ENCODE measurements at regions not wholly inside any gene's neighbourhood (a gene's known extent, or its start where the extent isn't known, plus 50 kb on each side); places are given as distances from the start of the nearest gene placed in this dataset.
A peak's percentile ranks its signal among the peaks of the same experiment; 100 is the strongest.

DNA sequence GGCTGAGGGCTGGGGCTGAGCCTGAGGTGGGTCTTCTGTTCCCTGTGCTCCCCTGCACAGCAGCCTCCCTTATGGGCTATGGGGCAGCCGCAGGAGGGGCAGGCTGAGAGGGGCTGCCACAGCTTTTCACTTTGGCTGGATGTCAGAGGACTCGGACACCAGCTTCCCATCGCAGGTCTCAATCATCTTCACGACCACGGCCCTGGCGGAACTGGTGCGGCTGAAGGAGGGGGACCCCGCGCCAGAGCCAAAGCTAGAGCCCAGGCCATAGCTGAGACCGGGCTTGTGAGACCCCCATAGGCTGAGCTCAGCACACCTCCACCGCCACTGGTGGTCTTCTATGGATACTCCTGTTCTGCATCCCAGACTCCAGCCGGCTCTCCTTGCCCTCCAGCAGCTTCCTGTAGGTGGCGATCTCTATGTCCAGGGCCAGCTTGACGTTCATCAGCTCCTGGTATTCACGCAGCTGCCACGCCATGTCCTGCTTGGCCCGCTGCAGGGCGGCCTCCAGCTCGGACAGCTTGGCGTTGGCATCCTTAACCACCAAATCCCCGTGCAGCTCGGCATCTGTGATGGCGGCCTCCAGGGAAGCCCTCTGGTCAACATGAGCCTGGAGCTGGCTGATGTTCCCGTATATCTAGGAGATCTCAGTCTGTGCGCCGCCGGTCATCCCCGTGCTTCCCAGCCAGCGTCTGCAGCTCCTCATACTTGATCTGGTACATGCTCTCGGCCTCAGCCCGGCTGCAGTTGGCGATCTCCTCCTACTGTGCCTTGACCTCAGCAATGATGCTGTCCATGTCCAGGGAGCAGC is 181.7 kb upstream of the SYNPR start:
- peaks cover 0 to 9% (median 0%) of the 10 kb centered on the region in 4 experiments; a peak in 2 of 8 replicates for H3K36me3 ChIP-seq (ENCODE audit: control insufficient read depth in 2 of 4, insufficient read depth in 4 of 4, low read length in 3 of 4)
- no peak overlapping the region for H2BK12ac ChIP-seq (ENCODE audit: low read depth, low read length)
- H3K23me2 ChIP-seq (ENCODE audit: low read depth, low read length), result no peaks in the 10 kb centered on the region
- no peak overlapping the region for H3K27ac ChIP-seq (ENCODE audit: low read depth, low read length)
- TF ChIP-seq TBP (IDR thresholded peaks at IDR 0.05; ENCODE audit: low read depth, low read length), result no peak
- TF ChIP-seq, protein P1, sequence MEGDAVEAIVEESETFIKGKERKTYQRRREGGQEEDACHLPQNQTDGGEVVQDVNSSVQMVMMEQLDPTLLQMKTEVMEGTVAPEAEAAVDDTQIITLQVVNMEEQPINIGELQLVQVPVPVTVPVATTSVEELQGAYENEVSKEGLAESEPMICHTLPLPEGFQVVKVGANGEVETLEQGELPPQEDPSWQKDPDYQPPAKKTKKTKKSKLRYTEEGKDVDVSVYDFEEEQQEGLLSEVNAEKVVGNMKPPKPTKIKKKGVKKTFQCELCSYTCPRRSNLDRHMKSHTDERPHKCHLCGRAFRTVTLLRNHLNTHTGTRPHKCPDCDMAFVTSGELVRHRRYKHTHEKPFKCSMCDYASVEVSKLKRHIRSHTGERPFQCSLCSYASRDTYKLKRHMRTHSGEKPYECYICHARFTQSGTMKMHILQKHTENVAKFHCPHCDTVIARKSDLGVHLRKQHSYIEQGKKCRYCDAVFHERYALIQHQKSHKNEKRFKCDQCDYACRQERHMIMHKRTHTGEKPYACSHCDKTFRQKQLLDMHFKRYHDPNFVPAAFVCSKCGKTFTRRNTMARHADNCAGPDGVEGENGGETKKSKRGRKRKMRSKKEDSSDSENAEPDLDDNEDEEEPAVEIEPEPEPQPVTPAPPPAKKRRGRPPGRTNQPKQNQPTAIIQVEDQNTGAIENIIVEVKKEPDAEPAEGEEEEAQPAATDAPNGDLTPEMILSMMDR (IDR thresholded peaks at IDR 0.05; ENCODE audit: control extremely low read depth in 1 of 3, insufficient read depth in 1 of 3, low read depth in 1 of 3, low read length in 3 of 3), result peak; percentile 38 to 54 (median 49); a peak in 3 of 4 replicates
- peak; percentile 12 to 38; a peak in 1 of 4 replicates for TF ChIP-seq RAD21 (IDR thresholded peaks at IDR 0.05 in 1 of 2, conservative IDR thresholded peaks at IDR 0.05 in 1 of 2; ENCODE audit: low read depth in 2 of 2, low read length in 2 of 2)
- FAIRE-seq, result no peak
- H2AK5ac ChIP-seq (ENCODE audit: low read depth, low read length), result no peak overlapping the region
- no peaks in the 10 kb centered on the region for H3K79me1 ChIP-seq (ENCODE audit: low read depth, low read length)
- 92% methylated on average over 30 of the region's 32 CpGs; no CpG with 5 or more reads in 1 of the 2 experiments for WGBS, 2 experiments (ENCODE audit: extremely low coverage in 1 of 2, insufficient coverage in 1 of 2, insufficient read length in 1 of 2, insufficient replicate concordance in 2 of 2, low coverage in 1 of 2, low lambda C conversion rate in 2 of 2, missing lambda C conversion rate in 1 of 2)
- H3K9me3 ChIP-seq (ENCODE audit: insufficient read depth in 2 of 2, low read depth in 1 of 2, low read length in 1 of 2), result no peaks in the 10 kb centered on the region; a peak in 1 of 4 replicates
- no peak overlapping the region for H3K4ac ChIP-seq (replicated peaks; ENCODE audit: insufficient read length, low read depth, low read length)
- peaks cover 0 to 9% (median 4%) of the 10 kb centered on the region in 4 experiments; a peak in 5 of 7 replicates for H3K4me1 ChIP-seq (replicated peaks in 1 of 4; ENCODE audit: control insufficient read depth in 3 of 4, insufficient read depth in 4 of 4, low read length in 3 of 4)
- no peaks in the 10 kb centered on the region for H3K27me3 ChIP-seq (replicated peaks in 1 of 4; ENCODE audit: control insufficient read depth in 3 of 4, extremely low read depth in 1 of 4, insufficient read depth in 3 of 4, low read length in 3 of 4)
- H2BK20ac ChIP-seq (ENCODE audit: low read length), result no peak overlapping the region
- H3K9ac ChIP-seq (replicated peaks in 1 of 4; ENCODE audit: extremely low read depth in 1 of 4, low read depth in 3 of 4, low read length in 3 of 4), result no peak overlapping the region
- no peak overlapping the region for H4K5ac ChIP-seq (ENCODE audit: insufficient read length, low read depth, low read length)
- H3K79me2 ChIP-seq (ENCODE audit: control insufficient read depth in 1 of 2, insufficient read depth in 2 of 2, low read length in 2 of 2), result no peaks in the 10 kb centered on the region
- H2AFZ ChIP-seq (ENCODE audit: low read length), result no peak overlapping the region
- H2BK15ac ChIP-seq (ENCODE audit: low read length), result no peak overlapping the region
- no peak overlapping the region; the same call in 1 of the 2 replicates for H2BK5ac ChIP-seq (ENCODE audit: low read depth, low read length)
- H3K18ac ChIP-seq (ENCODE audit: extremely low read depth, low read length), result no peak overlapping the region
- no peak overlapping the region for H3K4me3 ChIP-seq (ENCODE audit: extremely low read depth in 1 of 4, insufficient read depth in 2 of 4, low read depth in 3 of 4, low read length in 4 of 4)
- H3K56ac ChIP-seq (replicated peaks; ENCODE audit: insufficient read length, low read depth, low read length), result no peak overlapping the region
- H3K4me2 ChIP-seq (ENCODE audit: insufficient read depth in 1 of 2, low read depth in 2 of 2, low read length in 2 of 2), result no peak overlapping the region
- H4K20me1 ChIP-seq (replicated peaks in 1 of 2; ENCODE audit: control insufficient read depth in 1 of 2, insufficient read depth in 2 of 2, low read length in 2 of 2), result no peaks in the 10 kb centered on the region
- no peak overlapping the region for H2BK120ac ChIP-seq (replicated peaks; ENCODE audit: low read depth, low read length)
- CTCF ChIA-PET (ENCODE audit: partially characterized antibody), result interaction anchor here (0.6 to 3.0 kb wide), 35 partner anchors 8 to 430 kb away, joined by 3 to 24 read pairs (median 4); no protein-coding TSS in a partner anchor
- no peak overlapping the region; the same call in 1 of the 2 replicates for H4K8ac ChIP-seq (ENCODE audit: extremely low read depth, insufficient read depth, low read length)
- peak in 1 of 2 experiments; percentile 54 for DNase-seq (ENCODE audit: low read depth in 1 of 2, low spot score in 2 of 2)
- no peak overlapping the region for H3K23ac ChIP-seq (ENCODE audit: insufficient read length)
- no peak overlapping the region for H4K91ac ChIP-seq (replicated peaks; ENCODE audit: insufficient read length, low read length)
- H3K14ac ChIP-seq (ENCODE audit: insufficient read length), result no peak overlapping the region
- POLR2A ChIA-PET (ENCODE audit: partially characterized antibody), result interaction anchor here (1.2 kb wide), 1 partner anchor 39 kb away, joined by 3 read pairs; no protein-coding TSS in a partner anchor
